Upper lobe of left lung (tissue), 6 donors: ENCODE measurements at regions not wholly inside any gene's neighbourhood (a gene's known extent, or its start where the extent isn't known, plus 50 kb on each side); places are given as distances from the start of the nearest gene placed in this dataset.

Source experiments
- ATAC-seq, 2 donors: fragments of 200-7000 bp; cut with Tn5 transposase; one replicate each; pipeline ENCODE4 v1.9.1; 2022; ENCODE audit warnings: mild to moderate bottlenecking in 2 of 2, moderate library complexity in 2 of 2; ENCODE audit not compliant: low FRiP score in 2 of 2
- DNase-seq, 2 donors: peaks; one replicate each; pipeline ENCODE4 v3.0.0-alpha.2; 2019 to 2020
- H3K27ac ChIP-seq, 4 donors: fragments of 200-600 bp; sonication (generic); one replicate each; pipeline ENCODE4 v1.5.1; 2016 to 2019
- H3K27me3 ChIP-seq, 4 donors: fragments of 200-600 bp; sonication (generic); one replicate each; pipeline ENCODE4 v1.5.1; 2017 to 2019
- H3K36me3 ChIP-seq, 4 donors: fragments of 200-600 bp; sonication (generic); one replicate each; pipeline ENCODE4 v1.5.1; 2016 to 2019
- H3K4me1 ChIP-seq, 4 donors: fragments of 200-600 bp; sonication (generic); one replicate each; pipeline ENCODE4 v1.5.1; 2018 to 2019
- H3K4me3 ChIP-seq, 4 donors: fragments of 200-600 bp; sonication (generic); one replicate each; pipeline ENCODE4 v1.5.1; 2017 to 2019; ENCODE audit warnings: mild to moderate bottlenecking in 2 of 4, moderate library complexity in 1 of 4
- H3K9me3 ChIP-seq, 4 donors: fragments of 200-600 bp; sonication (generic); one replicate each; pipeline ENCODE4 v1.5.1; 2018 to 2019
- CTCF ChIP-seq, 6 experiments: fragments of 450-650 bp in 4 of 6; fragments of 200-600 bp in 2 of 6; sonication (generic) in 2 of 6; IDR thresholded peaks; one replicate each; pipeline ENCODE4 v1.5.1; 2016 to 2019; ENCODE audit warnings: antibody characterized with exemption in 6 of 6
- EP300 ChIP-seq, 4 donors: sonication (generic); formaldehyde crosslinking; IDR thresholded peaks; one replicate each; pipeline ENCODE4 v1.5.1; 2017; ENCODE audit warnings: antibody characterized with exemption in 4 of 4, control low read depth in 2 of 4
- POLR2A ChIP-seq, 4 donors: fragments of 450-650 bp; IDR thresholded peaks; one replicate each; pipeline ENCODE4 v1.5.1; 2016 to 2017; ENCODE audit warnings: antibody characterized with exemption in 4 of 4, mild to moderate bottlenecking in 2 of 4
- POLR2AphosphoS5 ChIP-seq, 2 donors: sonication (generic); formaldehyde crosslinking; IDR thresholded peaks; one replicate each; pipeline ENCODE4 v1.5.1; 2017; ENCODE audit warnings: antibody characterized with exemption in 2 of 2
- WGBS, 2 donors: methylation state at CpG; one replicate each; pipeline ENCODE4 v1.1.5; 2017 to 2018; 5-methylcytosine and 5-hydroxymethylcytosine counted together
- donor health status: DM: no; HTN: no; CAD: no; lungs with moderate emphysema.
- donor health status: DM: no; HTN: yes; CAD: no; lungs with severe emphysema.

GRCh38 chr10:84991301-84991700 is 662.9 kb downstream of the CCSER2 start:
- Histone ChIP-seq H3K36me3 (no peaks in the 10 kb centered on the region), H3K27me3 (no peaks in the 10 kb centered on the region), H3K9me3 (no peaks in the 10 kb centered on the region), H3K4me3 (no peak overlapping the region), H3K27ac (no peak overlapping the region), H3K4me1 (no peaks in the 10 kb centered on the region)
- DNase-seq (no peak), ATAC-seq (no peak)
- 49 to 52% methylated on average over 2 of the region's 2 CpGs for WGBS, 2 donors
- TF ChIP-seq POLR2A (IDR thresholded peaks at IDR 0.05) (no peak), CTCF (IDR thresholded peaks at IDR 0.05) (no peak), POLR2AphosphoS5 (IDR thresholded peaks at IDR 0.05) (no peak), EP300 (IDR thresholded peaks at IDR 0.05) (no peak)

GRCh38 chr10:84993251-84994035 is 665.1 kb downstream of the CCSER2 start:
- DNase-seq: no peak
- Histone ChIP-seq H3K36me3 (no peaks in the 10 kb centered on the region), H3K27me3 (no peaks in the 10 kb centered on the region), H3K4me3 (no peak overlapping the region), H3K9me3 (no peaks in the 10 kb centered on the region), H3K27ac (no peak overlapping the region), H3K4me1 (no peaks in the 10 kb centered on the region)
- no peak for ATAC-seq
- 86% methylated on average over 9 of the region's 9 CpGs for WGBS, 2 donors
- TF ChIP-seq POLR2A (IDR thresholded peaks at IDR 0.05): no peak
- TF ChIP-seq POLR2AphosphoS5 (IDR thresholded peaks at IDR 0.05): no peak
- no peak for TF ChIP-seq CTCF (IDR thresholded peaks at IDR 0.05)
- no peak for TF ChIP-seq EP300 (IDR thresholded peaks at IDR 0.05)

- Histone ChIP-seq H3K27ac (no peak overlapping the region), H3K27me3 (no peaks in the 10 kb centered on the region), H3K4me3 (no peak overlapping the region), H3K36me3 (no peaks in the 10 kb centered on the region), H3K9me3 (no peaks in the 10 kb centered on the region), H3K4me1 (no peaks in the 10 kb centered on the region)
- 81 to 93% methylated on average over 1 of the region's 1 CpG for WGBS, 2 donors
- no peak for ATAC-seq
- DNase-seq: no peak
- TF ChIP-seq POLR2A (IDR thresholded peaks at IDR 0.05) (no peak), EP300 (IDR thresholded peaks at IDR 0.05) (no peak), CTCF (IDR thresholded peaks at IDR 0.05) (no peak), POLR2AphosphoS5 (IDR thresholded peaks at IDR 0.05) (no peak)
Measured at GRCh38 chr10:84994722-84995121, 666.3 kb downstream of the CCSER2 start.

GRCh38 chr10:84996580-84996979 is 668.2 kb downstream of the CCSER2 start:
- Histone ChIP-seq H3K4me3 (no peak overlapping the region), H3K27ac (no peak overlapping the region), H3K36me3 (no peaks in the 10 kb centered on the region), H3K4me1 (no peaks in the 10 kb centered on the region), H3K9me3 (no peaks in the 10 kb centered on the region), H3K27me3 (no peaks in the 10 kb centered on the region)
- WGBS, 2 donors: 86 to 93% methylated on average over 3 of the region's 3 CpGs
- ATAC-seq (no peak), DNase-seq (peak in 1 of 2 donors; percentile 32)
- TF ChIP-seq POLR2A (IDR thresholded peaks at IDR 0.05): no peak
- no peak for TF ChIP-seq POLR2AphosphoS5 (IDR thresholded peaks at IDR 0.05)
- no peak for TF ChIP-seq CTCF (IDR thresholded peaks at IDR 0.05)
- no peak for TF ChIP-seq EP300 (IDR thresholded peaks at IDR 0.05)

GRCh38 chr10:84997870-84998269 is 669.5 kb downstream of the CCSER2 start:
- no peak overlapping the region for H3K27ac ChIP-seq
- no peaks in the 10 kb centered on the region for H3K27me3 ChIP-seq
- H3K4me1 ChIP-seq: no peaks in the 10 kb centered on the region
- DNase-seq: no peak
- no peaks in the 10 kb centered on the region for H3K9me3 ChIP-seq
- WGBS, 2 donors: 52% methylated on average over 2 of the region's 2 CpGs
- H3K36me3 ChIP-seq: no peaks in the 10 kb centered on the region
- H3K4me3 ChIP-seq: no peak overlapping the region
- ATAC-seq: no peak
- no peak for TF ChIP-seq EP300 (IDR thresholded peaks at IDR 0.05)
